ENCODE measurements at regions not wholly inside any gene's neighbourhood (a gene's known extent, or its start where the extent isn't known, plus 50 kb on each side); places are given as distances from the start of the nearest gene placed in this dataset.
"Not testable (repeated sequence)": the region's sequence is repeated elsewhere in the genome, so short reads cannot be mapped to it uniquely, and the experiment has no call there.

DNA sequence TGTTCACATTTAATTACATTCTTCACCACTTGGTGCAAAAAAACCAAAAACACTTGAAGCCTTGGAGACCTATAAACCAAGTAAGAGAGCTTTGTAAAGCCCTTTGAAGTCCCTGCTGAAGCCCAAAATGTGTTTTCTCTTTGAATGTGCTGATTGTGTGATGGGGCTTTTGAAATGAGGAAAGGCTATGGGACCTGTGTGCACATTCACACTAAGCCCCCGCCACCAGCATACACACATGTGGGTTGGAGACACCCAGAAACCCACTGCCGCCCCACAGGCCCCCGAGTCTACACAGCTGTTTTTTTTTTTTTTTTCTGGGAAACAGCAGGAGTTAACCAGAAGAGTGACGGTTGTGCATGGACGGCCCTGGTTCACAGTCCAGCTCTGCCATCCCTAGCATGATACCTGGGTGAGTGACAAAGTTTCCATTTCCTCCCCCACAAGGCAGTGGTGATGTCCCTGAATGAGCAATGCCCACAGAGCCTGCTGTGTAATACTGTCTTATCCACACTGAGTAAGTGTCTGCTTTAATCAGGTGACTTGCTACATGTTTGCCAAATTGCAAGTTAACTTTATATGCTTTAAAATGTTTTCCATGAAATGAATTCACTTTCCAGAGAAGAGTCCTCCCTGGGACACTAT, 154.6 kb upstream of the GDF10 start:
- no peak for DNase-seq

GRCh38 chr10:47146572-47146971, 153.4 kb upstream of the GDF10 start:
- no peak for DNase-seq

DNA sequence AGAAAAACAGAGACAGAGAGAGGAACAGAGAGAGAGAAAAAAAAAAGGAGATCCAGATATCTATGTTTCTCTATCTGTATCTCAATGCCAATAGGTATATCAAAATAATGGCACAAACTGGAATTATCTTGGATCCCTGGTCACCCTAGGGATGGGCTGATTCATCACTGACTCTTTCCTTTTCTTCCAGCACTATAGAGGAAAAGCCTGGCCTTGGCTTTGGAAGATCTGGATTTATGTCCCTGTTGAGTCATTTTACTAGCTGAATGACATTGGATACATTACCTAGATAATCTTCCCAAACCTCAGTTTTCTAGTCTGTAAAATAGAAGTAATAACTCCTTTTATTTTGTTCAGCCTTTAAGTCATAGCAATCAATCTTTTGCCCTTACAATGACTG, 152.8 kb upstream of the GDF10 start:
- no peak for DNase-seq

DNA sequence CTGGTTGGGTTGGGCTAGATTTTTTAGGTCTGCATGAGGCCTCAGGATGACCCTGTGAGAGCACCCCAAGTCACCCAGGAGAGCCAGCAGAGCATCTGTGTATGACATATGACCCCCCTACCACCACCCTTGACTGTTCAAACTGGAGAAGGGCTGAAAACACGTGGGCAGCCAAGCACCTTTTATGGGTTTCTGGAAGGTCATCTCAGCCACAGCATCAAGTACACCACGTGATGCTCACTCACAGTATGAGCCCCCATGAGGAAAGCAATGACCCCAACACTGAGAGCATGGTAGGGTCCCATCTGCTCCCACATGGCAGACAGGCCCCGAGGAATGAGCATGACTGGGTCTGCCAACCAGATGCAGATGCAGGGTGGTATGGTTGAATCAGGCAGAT, 149.4 kb upstream of the GDF10 start:
- no peak for DNase-seq

GRCh38 chr10:47151920-47152319, 148.1 kb upstream of the GDF10 start:
- DNase-seq = no peak

DNA sequence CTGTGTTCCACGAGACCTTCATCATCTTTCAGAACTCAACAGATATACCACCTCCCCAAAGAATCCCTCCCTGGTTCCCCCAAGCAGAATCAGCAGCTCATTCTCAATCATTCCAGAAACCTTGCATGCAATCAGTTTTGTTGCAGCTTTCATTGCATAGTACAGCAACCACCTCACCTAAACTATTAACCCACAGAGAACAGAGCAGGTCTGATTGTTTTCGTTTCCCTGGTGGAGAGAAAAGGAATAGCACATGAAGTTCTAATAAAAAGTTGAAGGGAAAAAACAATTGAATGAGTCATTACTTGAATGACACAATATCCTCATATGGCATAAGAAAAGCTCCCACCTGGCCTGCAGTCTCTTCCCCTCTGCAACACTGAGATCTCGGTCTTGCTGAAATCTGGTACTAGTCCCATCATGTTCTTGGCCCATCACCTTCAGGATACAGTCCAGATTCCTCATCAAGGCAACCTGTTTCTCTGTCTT, 147.1 kb upstream of the GDF10 start:
- DNase-seq = no peak

- no peak for DNase-seq
Observed at GRCh38 chr10:47154762-47155161, 145.2 kb upstream of the GDF10 start.

GRCh38 chr10:47156873-47157272, 143.1 kb upstream of the GDF10 start:
- DNase-seq = no peak

GRCh38 chr10:47158116-47159071, 141.6 kb upstream of the GDF10 start:
- no peak for DNase-seq

- no peak for DNase-seq
Observed at GRCh38 chr10:47159361-47160260, 140.4 kb upstream of the GDF10 start.

- DNase-seq = no peak
Observed at GRCh38 chr10:47160261-47160908, 139.6 kb upstream of the GDF10 start.

- no peak for DNase-seq
Observed at GRCh38 chr10:47160967-47161366, 139.0 kb upstream of the GDF10 start.

GRCh38 chr10:47161465-47161864, 138.5 kb upstream of the GDF10 start:
- DNase-seq = no peak

GRCh38 chr10:47164126-47164799, 135.7 kb upstream of the GDF10 start:
- DNase-seq = no peak

DNA sequence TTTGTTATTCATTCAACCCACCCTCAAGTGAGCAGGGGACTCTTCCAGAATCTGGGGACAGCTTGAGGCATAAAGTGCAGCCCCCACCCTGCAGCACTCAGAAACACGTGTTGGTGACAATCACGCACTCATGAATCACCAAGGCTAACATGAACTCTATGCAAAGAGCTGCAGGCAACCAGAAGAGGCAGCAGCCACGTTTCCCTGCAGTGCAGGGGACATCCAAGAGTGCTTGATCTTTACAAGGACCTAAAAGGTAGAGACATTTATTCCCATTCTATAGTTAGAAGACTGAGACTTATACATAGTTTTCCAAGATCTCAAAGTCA, 135.2 kb upstream of the GDF10 start:
- DNase-seq = no peak

- DNase-seq = no peak
Observed at GRCh38 chr10:47165168-47165710, 134.8 kb upstream of the GDF10 start.

DNA sequence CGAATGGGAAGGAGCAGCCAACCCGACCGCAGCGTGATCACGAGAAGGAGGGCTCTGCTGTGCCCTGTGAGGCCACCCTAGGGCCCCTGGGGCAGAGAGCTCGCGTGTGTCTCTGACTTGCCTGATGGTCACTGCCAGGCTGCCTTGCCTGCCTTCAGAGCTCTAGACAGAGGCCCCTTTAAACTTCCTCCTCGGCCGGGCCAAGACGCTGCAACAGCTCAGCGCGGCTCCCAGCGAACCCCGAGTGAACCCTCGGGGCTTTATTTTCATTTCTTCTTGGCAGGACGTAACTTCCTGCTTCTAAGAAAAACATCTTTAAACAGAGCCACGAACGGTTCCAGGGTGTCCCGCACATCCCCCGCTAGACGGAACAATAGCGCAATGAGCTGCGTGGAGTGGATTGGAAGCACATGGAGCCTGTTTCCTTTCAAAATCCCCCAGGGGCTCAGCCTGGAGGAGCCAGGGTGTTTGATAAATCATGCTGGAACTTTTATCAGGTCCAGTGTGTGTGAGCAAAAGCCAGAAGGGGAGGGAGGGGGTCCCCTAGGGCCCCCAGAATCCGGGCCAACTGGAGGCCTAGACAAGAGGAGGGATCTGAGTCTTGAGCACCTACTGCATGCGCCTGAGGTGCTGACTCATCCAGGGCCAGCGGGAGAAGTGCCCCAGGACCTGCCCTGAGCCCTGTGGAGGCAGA, 134.1 kb upstream of the GDF10 start:
- DNase-seq = no peak

DNA sequence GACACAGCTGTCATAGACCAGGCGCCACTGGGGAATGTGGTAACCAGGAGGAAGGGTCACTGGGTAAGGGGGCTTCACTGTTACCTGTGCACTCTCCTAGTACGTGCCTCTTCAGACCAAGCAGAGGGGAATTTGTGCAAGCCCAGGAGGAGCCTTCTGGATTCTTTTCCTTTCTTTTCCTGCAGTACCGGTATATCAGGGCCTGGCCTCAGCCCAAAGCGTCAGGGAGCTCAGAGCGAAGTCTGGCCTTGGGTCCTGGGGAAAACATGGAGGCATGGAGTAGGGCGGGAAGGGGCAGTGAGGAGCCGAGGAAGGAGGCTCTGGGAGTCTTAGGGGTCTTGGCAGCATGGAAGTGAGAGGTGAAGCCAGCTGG, 133.6 kb upstream of the GDF10 start:
- no peak for DNase-seq

DNA sequence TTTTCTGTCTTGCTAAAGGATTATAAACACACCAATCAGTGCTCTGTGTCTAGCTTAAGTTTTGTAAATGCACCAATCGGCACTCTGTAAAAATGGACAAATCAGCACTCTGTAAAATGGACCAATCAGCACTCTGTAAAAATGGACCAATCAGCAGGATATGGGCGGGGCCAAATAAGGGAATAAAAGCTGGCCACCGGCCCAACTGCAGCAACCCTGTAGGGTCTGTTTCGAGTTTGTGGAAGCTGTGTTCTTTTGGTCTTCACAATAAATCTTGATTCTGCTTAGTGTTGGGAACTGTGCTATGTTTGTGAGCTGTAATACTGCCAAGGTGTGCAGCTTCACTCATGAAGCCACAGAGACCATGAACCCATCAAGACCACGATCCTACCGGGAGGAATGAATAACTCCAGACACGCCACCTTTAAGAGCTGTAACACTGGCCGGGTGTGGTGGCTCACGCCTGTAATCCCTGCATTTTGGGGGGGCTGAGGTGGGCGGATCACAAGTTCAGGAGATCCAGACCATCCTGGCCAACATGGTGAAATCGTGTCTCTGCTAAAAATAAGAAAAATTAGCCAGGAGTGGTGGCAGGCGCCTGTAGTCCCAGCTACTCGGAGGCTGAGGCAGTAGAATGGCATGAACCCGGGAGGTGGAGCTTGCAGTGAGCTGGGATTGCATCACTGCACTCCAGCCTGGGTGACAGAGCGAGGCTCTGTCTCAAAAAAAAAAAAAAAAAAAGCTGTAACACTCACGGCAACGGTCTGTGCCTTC, 133.0 kb upstream of the GDF10 start:
- not testable (repeated sequence) for DNase-seq

DNA sequence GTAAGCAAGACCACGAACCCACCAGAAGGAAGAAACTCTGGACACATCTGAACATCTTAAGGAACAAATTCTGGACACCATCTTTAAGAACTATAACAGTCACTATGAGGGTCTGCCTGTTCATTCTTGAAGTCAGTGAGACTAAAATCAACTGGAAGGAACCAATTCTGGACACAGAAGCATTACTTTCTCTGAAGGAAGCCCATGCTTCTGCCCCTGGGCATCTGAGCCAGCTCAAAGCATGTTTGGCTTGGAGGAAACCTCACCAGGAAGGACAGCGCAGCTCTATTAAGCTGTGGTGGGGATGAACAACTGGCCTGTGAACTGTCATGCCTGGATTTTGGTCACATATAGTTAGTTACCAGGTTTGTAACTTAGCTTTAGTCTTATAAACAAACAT, 132.4 kb upstream of the GDF10 start:
- DNase-seq = no peak
